ENCODE measurements at regions not wholly inside any gene's neighbourhood (a gene's known extent, or its start where the extent isn't known, plus 50 kb on each side); places are given as distances from the start of the nearest gene placed in this dataset.
"Not testable (repeated sequence)": the region's sequence is repeated elsewhere in the genome, so short reads cannot be mapped to it uniquely, and the experiment has no call there.

DNA sequence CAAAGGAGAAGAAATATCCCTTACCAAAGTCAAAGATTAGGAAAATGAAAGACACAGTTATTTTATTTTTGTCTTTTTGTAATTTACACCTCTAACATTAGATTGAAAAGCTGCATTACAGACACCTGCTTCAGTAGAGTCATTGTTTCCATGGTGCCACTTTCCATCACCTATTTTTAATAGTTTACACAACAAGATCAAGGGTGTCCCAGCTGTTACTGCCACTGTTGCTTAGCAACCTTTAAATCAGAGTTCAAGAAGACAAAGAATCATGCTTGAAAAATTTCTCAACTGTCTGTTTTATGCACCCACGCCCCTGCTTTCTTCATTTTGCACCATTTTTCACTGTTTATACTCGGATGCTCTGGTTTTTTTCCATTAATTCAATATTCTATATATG is 668.2 kb upstream of the GJE1 start:
- Histone ChIP-seq H3K9me3 (replicated peaks) (no peaks in the 10 kb centered on the region), H3K36me3 (no peaks in the 10 kb centered on the region), H3K27me3 (ENCODE audit: low read depth) (no peaks in the 10 kb centered on the region), H3K27ac (replicated peaks) (peak overlapping the region; percentile 73), H3K4me1 (peaks cover 13% of the 10 kb centered on the region), H3K4me3 (no peak overlapping the region)
- no peak for DNase-seq
- intact Hi-C loops (cut with micrococcal nuclease) = no loop called here
- TF ChIP-seq, protein P1, sequence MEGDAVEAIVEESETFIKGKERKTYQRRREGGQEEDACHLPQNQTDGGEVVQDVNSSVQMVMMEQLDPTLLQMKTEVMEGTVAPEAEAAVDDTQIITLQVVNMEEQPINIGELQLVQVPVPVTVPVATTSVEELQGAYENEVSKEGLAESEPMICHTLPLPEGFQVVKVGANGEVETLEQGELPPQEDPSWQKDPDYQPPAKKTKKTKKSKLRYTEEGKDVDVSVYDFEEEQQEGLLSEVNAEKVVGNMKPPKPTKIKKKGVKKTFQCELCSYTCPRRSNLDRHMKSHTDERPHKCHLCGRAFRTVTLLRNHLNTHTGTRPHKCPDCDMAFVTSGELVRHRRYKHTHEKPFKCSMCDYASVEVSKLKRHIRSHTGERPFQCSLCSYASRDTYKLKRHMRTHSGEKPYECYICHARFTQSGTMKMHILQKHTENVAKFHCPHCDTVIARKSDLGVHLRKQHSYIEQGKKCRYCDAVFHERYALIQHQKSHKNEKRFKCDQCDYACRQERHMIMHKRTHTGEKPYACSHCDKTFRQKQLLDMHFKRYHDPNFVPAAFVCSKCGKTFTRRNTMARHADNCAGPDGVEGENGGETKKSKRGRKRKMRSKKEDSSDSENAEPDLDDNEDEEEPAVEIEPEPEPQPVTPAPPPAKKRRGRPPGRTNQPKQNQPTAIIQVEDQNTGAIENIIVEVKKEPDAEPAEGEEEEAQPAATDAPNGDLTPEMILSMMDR (IDR thresholded peaks at IDR 0.05; ENCODE audit: borderline replicate concordance) = no peak

DNA sequence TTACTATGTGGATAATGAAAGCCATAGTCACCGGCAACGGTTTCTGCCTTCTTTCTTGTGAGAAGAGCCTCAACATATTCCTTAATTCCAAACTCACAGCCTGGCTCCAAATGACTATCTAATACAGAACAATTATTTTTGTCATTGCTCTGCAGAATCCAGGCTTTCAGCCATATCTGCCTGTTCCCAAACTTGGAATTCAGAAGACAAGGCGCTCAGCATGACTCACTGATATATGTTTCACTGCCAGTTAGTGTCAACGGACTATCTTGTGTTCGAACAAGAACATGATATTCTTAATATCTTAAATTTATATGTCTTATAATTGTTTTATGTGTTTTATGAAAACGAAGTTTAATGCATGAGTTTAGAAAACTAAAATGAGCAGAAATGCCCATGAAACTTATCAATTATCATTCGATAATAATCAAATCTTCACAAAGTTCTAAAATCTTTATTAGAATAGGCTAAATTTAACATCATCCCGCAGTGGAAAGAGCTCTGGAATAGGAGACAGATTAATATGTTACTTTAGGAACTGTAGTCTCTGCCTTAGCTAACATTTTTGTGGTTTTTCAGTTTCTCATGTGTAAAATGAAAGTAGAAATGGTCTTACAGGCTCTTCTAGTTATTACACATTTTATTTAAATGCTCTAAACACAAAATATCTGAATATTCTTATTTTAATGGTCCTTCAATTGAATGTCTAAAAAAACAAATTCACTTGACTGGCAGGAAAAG is 669.3 kb upstream of the GJE1 start:
- no peak for DNase-seq
- intact Hi-C loops (cut with micrococcal nuclease) = no loop called here
- H3K27ac ChIP-seq (replicated peaks) = peak overlapping the region; percentile 73

DNA sequence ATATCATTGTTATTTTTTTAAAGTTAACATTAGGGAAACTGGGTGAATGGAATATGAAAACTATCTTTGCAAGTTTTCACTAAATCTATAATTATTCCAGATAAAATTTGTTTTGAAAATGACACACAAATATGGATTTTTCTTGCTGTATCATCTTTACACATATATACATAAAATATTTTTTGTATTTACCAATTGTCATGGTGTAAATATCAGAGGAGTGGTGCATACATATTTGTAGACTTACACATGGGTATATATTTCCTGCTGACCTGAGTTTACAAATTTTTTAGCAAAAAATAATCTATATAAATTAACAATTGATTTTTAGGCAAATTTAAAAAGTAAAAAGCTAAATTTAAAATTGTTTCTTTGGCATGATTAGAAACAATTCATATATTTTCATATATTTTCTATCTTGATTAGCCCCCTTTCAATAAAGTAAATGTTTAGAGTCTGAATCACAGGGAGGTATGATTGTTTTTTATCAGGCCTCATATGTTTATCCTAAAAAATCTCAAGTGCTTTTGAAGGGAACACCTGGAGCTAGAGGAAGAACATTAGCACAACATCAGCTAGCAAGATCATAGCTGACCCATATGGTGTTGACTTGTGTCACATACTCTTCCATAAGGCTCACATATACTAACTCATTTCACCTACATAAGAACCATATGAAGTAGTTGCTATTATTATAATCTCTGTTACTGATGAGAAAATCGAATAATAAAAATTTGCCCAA is 671.8 kb upstream of the GJE1 start:
- TF ChIP-seq, protein P1 (IDR thresholded peaks at IDR 0.05; ENCODE audit: borderline replicate concordance) = no peak
- H3K27ac ChIP-seq (replicated peaks) = no peak overlapping the region
- H3K4me3 ChIP-seq = no peak overlapping the region
- H3K27me3 ChIP-seq (ENCODE audit: low read depth) = no peaks in the 10 kb centered on the region
- intact Hi-C loops (cut with micrococcal nuclease) = no loop called here
- no peaks in the 10 kb centered on the region for H3K9me3 ChIP-seq (replicated peaks)
- no peak for DNase-seq
- no peaks in the 10 kb centered on the region for H3K36me3 ChIP-seq
- H3K4me1 ChIP-seq = peaks cover 13% of the 10 kb centered on the region

More for the DNA sequence above, 669.3 kb upstream of the GJE1 start:
- Histone ChIP-seq H3K27me3 (ENCODE audit: low read depth) (no peaks in the 10 kb centered on the region), H3K4me1 (peaks cover 13% of the 10 kb centered on the region), H3K4me3 (peak overlapping the region; percentile 46), H3K36me3 (no peaks in the 10 kb centered on the region), H3K9me3 (replicated peaks) (no peaks in the 10 kb centered on the region)
- TF ChIP-seq, protein P1 (IDR thresholded peaks at IDR 0.05; ENCODE audit: borderline replicate concordance) = no peak

DNA sequence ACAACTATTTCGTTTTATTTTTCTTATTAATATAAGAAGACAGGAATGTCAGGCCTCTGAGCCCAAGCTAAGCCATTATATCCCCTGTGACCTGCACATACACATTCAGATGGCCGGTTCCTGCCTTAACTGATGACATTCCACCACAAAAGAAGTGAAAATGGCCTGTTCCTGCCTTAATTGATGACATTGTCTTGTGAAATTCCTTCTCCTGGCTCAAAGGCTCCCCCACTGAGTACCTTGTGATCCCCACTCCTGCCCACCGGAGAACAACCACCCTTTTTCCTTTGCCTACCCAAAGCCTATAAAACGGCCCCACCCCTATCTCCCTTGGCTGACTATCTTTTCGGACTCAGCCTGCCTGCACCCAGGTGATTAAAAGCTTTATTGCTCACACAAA is 672.5 kb upstream of the GJE1 start:
- H3K27me3 ChIP-seq (ENCODE audit: low read depth); intact Hi-C loops (cut with micrococcal nuclease); DNase-seq; H3K27ac ChIP-seq (replicated peaks); H3K9me3 ChIP-seq (replicated peaks); H3K4me3 ChIP-seq; H3K36me3 ChIP-seq: not testable (repeated sequence)
- peaks cover 13% of the 10 kb centered on the region for H3K4me1 ChIP-seq

DNA sequence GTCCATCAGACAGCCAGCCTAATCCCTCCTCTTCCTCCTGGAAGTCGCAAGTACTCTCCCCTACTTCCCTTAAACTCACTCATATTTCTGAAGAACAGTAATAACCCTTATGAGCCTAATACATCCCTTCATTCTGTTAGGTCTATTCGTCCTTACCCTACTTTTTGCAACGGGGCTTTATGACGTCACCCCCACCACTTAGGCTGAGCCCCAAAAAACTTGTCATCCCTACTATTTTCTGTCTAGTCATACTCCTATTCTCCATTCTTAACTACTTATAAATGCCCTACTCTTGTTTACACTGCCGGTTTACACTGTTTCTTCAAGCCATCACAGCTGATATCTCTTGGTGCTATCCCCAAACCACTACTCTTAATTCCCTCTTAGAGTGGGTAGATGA is 674.7 kb upstream of the GJE1 start:
- H3K27me3 ChIP-seq (ENCODE audit: low read depth); H3K27ac ChIP-seq (replicated peaks); H3K4me3 ChIP-seq; H3K36me3 ChIP-seq; H3K9me3 ChIP-seq (replicated peaks); DNase-seq; intact Hi-C loops (cut with micrococcal nuclease); H3K4me1 ChIP-seq: not testable (repeated sequence)

DNA sequence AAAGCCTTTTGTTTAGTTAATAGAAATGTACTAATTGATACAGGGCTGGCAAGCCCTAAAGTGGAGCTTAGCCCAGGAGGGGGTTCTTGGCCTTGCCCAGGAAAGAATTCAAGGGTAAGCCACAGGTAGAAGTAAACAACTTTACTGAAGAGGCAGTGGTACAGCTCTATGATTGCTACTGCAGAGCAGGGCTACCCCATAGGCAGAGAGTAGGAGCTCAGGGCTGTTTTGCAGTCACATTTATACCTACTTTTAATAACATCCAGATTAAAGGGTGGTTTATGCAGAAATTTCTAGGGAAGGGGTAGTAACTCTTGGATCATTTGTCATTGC is 680.4 kb upstream of the GJE1 start:
- Histone ChIP-seq H3K27me3 (ENCODE audit: low read depth) (no peaks in the 10 kb centered on the region), H3K36me3 (no peaks in the 10 kb centered on the region), H3K4me1 (no peaks in the 10 kb centered on the region), H3K9me3 (replicated peaks) (no peaks in the 10 kb centered on the region), H3K27ac (replicated peaks) (no peak overlapping the region), H3K4me3 (no peak overlapping the region)
- TF ChIP-seq, protein P1 (IDR thresholded peaks at IDR 0.05; ENCODE audit: borderline replicate concordance) = no peak
- DNase-seq = no peak
- intact Hi-C loops (cut with micrococcal nuclease) = no loop called here
